SK-N-MC (cell line): ENCODE measurements at regions not wholly inside any gene's neighbourhood (a gene's known extent, or its start where the extent isn't known, plus 50 kb on each side); places are given as distances from the start of the nearest gene placed in this dataset.

ENCODE experiments used
- EZH2 ChIP-seq: fragments of 200-600 bp; sonication (generic); IDR thresholded peaks from one replicate; pipeline ENCODE4 v1.6.1; 2017; ENCODE audit warnings: antibody characterized with exemption
- FOXP2 ChIP-seq: optimal IDR thresholded peaks from 2 replicates; pipeline ENCODE3; 2011; ENCODE audit warnings: mild to moderate bottlenecking, moderate library complexity; ENCODE audit not compliant: insufficient read depth; ENCODE audit errors: extremely low read length, control extremely low read depth
- POLR2AphosphoS5 ChIP-seq: IDR thresholded peaks from 2 replicates; pipeline ENCODE4 v1.6.1; 2012; ENCODE audit warnings: mild to moderate bottlenecking, low read depth, low read length, borderline replicate concordance

GRCh38 chr4:91827914-91828313 lies 475.9 kb upstream of the GRID2 start:
- TF ChIP-seq POLR2AphosphoS5 = no peak
- no peak for TF ChIP-seq EZH2
- no peak for TF ChIP-seq FOXP2
